Stomach (tissue), 8 donors: ENCODE measurements at regions not wholly inside any gene's neighbourhood (a gene's known extent, or its start where the extent isn't known, plus 50 kb on each side); places are given as distances from the start of the nearest gene placed in this dataset.

ENCODE experiments used
- DNase-seq, 2 donors: peaks; one replicate each; pipeline versions ENCODE4 v3.0.0 to v3.0.0-alpha.2; 2013 to 2019
- H3K27ac ChIP-seq, 5 donors: fragments of 200-600 bp in 4 of 5; sonication (generic) in 4 of 5; one replicate each; pipeline ENCODE4 v1.5.1; 2013 to 2019; ENCODE audit warnings: mild to moderate bottlenecking in 1 of 5, moderate library complexity in 1 of 5
- H3K27me3 ChIP-seq, 3 donors: fragments of 200-600 bp; sonication (generic); one replicate each; pipeline ENCODE4 v1.5.1; 2017 to 2019; ENCODE audit warnings: mixed run types in 1 of 3
- H3K36me3 ChIP-seq, 4 donors: fragments of 200-600 bp; sonication (generic); 1 replicate in 3 of 4; 2 replicates in 1 of 4; pipeline ENCODE4 v1.5.1; 2016 to 2019
- H3K4me1 ChIP-seq, 4 donors: fragments of 200-600 bp; sonication (generic); one replicate each; pipeline ENCODE4 v1.5.1; 2016 to 2019
- H3K4me3 ChIP-seq, 4 donors: fragments of 200-600 bp; sonication (generic) in 3 of 4; one replicate each; pipeline ENCODE4 v1.5.1; 2016 to 2019; ENCODE audit warnings: mild to moderate bottlenecking in 1 of 4
- H3K9me3 ChIP-seq, 4 donors: fragments of 200-600 bp; sonication (generic); one replicate each; pipeline ENCODE4 v1.5.1; 2016 to 2019
- EP300 ChIP-seq: sonication (generic); formaldehyde crosslinking; IDR thresholded peaks from one replicate; pipeline ENCODE4 v1.6.1; 2017; ENCODE audit warnings: antibody characterized with exemption
- POLR2A ChIP-seq, 4 donors: fragments of 450-650 bp; IDR thresholded peaks; one replicate each; pipeline ENCODE4 v1.6.1; 2016; ENCODE audit warnings: antibody characterized with exemption in 4 of 4, control low read depth in 2 of 4, mild to moderate bottlenecking in 1 of 4, moderate library complexity in 1 of 4
- POLR2AphosphoS5 ChIP-seq, 3 donors: sonication (generic); formaldehyde crosslinking; IDR thresholded peaks; one replicate each; pipeline ENCODE4 v1.6.1; 2016; ENCODE audit warnings: antibody characterized with exemption in 3 of 3
- WGBS, 5 donors: extraction: QIAGEN DNeasy Blood & Tissue Kit in 3 of 5; methylation state at CpG; one replicate each; pipeline versions ENCODE4 v1.1.5 to v1.1.7; 2013 to 2018; 5-methylcytosine and 5-hydroxymethylcytosine counted together
- intact Hi-C: fragments of 100-400 bp; cut with DNase I; formaldehyde crosslinking; loops from one replicate; pipeline ENCODE4 v1.15.1; 2023; ENCODE audit warnings: low total_unique reads
- TF ChIP-seq, protein P1 (sequence below), 7 experiments: fragments of 450-650 bp in 4 of 7; fragments of 200-600 bp in 3 of 7; sonication (generic) in 3 of 7; IDR thresholded peaks; one replicate each; pipeline ENCODE4 v1.5.1; 2016 to 2019; ENCODE audit warnings: antibody characterized with exemption in 7 of 7, control low read depth in 2 of 7, mild to moderate bottlenecking in 1 of 7
- donor health status: healthy with polysubstance abuse.
- donor health status: Bipolar disorder and iron deficiency.
- donor health status: healthy.

GRCh38 chr6:164130151-164130550 is 715.6 kb downstream of the QKI start:
- intact Hi-C loops, result no loop called here
- TF ChIP-seq POLR2AphosphoS5 (IDR thresholded peaks at IDR 0.05), result no peak
- TF ChIP-seq EP300, result no peak
- TF ChIP-seq, protein P1, sequence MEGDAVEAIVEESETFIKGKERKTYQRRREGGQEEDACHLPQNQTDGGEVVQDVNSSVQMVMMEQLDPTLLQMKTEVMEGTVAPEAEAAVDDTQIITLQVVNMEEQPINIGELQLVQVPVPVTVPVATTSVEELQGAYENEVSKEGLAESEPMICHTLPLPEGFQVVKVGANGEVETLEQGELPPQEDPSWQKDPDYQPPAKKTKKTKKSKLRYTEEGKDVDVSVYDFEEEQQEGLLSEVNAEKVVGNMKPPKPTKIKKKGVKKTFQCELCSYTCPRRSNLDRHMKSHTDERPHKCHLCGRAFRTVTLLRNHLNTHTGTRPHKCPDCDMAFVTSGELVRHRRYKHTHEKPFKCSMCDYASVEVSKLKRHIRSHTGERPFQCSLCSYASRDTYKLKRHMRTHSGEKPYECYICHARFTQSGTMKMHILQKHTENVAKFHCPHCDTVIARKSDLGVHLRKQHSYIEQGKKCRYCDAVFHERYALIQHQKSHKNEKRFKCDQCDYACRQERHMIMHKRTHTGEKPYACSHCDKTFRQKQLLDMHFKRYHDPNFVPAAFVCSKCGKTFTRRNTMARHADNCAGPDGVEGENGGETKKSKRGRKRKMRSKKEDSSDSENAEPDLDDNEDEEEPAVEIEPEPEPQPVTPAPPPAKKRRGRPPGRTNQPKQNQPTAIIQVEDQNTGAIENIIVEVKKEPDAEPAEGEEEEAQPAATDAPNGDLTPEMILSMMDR (IDR thresholded peaks at IDR 0.05), result no peak
- TF ChIP-seq POLR2A (IDR thresholded peaks at IDR 0.05), result no peak
- Histone ChIP-seq H3K27me3 (no peaks in the 10 kb centered on the region), H3K36me3 (no peaks in the 10 kb centered on the region), H3K4me3 (no peak overlapping the region), H3K4me1 (no peaks in the 10 kb centered on the region), H3K9me3 (no peaks in the 10 kb centered on the region), H3K27ac (no peak overlapping the region)
- 79 to 91% (median 86%) methylated on average over 2 of the region's 2 CpGs for WGBS, 5 donors
- DNase-seq, result no peak

DNA sequence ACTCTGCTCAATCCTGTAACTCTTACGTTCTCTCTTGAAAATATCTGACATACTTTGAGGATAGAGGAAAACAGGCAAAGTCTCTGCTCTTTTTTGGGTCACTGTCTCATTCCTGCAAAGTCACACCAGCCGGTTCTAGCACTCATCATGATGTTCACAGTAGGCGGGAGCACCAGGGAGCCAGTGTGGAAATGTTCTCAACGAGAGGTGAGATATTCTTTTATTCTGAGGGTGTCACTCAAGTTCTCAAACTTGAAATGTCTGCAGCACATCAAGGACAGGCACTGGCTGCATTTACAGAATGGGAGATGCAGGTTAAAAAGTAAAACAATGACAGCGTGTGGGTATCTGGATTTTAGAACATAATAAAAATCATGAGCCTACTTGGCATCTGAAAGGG is 714.7 kb downstream of the QKI start:
- no peaks in the 10 kb centered on the region for H3K27me3 ChIP-seq
- WGBS, 5 donors, result 76 to 86% (median 85%) methylated on average over 5 of the region's 5 CpGs
- no peaks in the 10 kb centered on the region for H3K36me3 ChIP-seq

DNA sequence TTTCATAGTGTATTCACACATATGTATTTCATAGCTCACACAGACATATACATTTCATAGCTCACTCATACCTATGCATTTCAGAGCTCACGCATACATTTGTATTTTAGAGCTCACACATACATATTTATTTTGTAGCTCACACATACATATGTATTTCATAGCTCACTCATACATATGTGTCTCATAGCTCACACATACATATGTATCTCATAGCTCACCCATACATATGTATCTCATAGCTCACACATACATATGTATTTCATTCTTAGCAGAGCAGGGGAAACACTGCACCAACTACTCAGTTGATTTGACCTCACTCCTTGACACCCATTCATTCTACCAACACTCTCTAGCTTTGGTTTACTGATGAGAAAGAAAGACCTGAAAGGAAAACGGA is 713.6 kb downstream of the QKI start:
- Histone ChIP-seq H3K36me3 (no peaks in the 10 kb centered on the region), H3K4me3 (no peak overlapping the region), H3K9me3 (no peaks in the 10 kb centered on the region), H3K27me3 (no peaks in the 10 kb centered on the region), H3K27ac (no peak overlapping the region), H3K4me1 (no peaks in the 10 kb centered on the region)
- DNase-seq, result no peak
- intact Hi-C loops, result no loop called here
- 82 to 94% (median 83%) methylated on average over 2 of the region's 2 CpGs for WGBS, 5 donors
- TF ChIP-seq, protein P1 (IDR thresholded peaks at IDR 0.05), result no peak
- no peak for TF ChIP-seq POLR2A (IDR thresholded peaks at IDR 0.05)
- TF ChIP-seq EP300, result no peak
- no peak for TF ChIP-seq POLR2AphosphoS5 (IDR thresholded peaks at IDR 0.05)

More for the DNA sequence above, 714.7 kb downstream of the QKI start:
- intact Hi-C loops, result no loop called here
- TF ChIP-seq EP300, result no peak
- TF ChIP-seq POLR2A (IDR thresholded peaks at IDR 0.05), result no peak
- no peak for TF ChIP-seq POLR2AphosphoS5 (IDR thresholded peaks at IDR 0.05)
- TF ChIP-seq, protein P1 (IDR thresholded peaks at IDR 0.05), result no peak
- Histone ChIP-seq H3K4me1 (no peaks in the 10 kb centered on the region), H3K9me3 (no peaks in the 10 kb centered on the region), H3K27ac (no peak overlapping the region), H3K4me3 (no peak overlapping the region)
- no peak for DNase-seq

DNA sequence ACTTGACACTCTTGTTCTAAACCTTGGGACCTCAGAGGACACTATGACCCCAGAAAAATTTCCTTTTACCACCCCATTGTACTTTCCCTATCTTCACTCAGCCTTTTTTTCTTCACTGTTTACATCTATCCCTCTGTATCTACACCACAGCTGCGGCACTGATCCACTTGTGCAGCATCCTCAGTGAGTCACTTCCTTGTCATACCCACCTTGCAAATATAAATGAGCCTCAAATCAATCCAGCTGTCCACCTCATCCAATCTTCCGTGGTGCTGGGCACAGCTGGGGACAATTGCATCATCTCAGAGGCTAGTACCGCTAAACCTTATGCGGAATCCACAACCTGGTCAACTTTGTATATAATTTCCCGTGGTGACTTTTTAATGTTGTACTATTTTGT is 710.5 kb downstream of the QKI start:
- DNase-seq, result no peak
- Histone ChIP-seq H3K9me3 (no peaks in the 10 kb centered on the region), H3K4me1 (no peaks in the 10 kb centered on the region), H3K4me3 (no peak overlapping the region), H3K27ac (no peak overlapping the region), H3K36me3 (no peaks in the 10 kb centered on the region), H3K27me3 (no peaks in the 10 kb centered on the region)
- WGBS, 5 donors, result 69 to 74% (median 70%) methylated on average over 5 of the region's 5 CpGs
- TF ChIP-seq, protein P1 (IDR thresholded peaks at IDR 0.05), result no peak
- TF ChIP-seq POLR2A (IDR thresholded peaks at IDR 0.05) (no peak), POLR2AphosphoS5 (IDR thresholded peaks at IDR 0.05) (no peak), EP300 (no peak)
- intact Hi-C loops, result no loop called here
